WERI-Rb-1 (cell line): ENCODE measurements at regions not wholly inside any gene's neighbourhood (a gene's known extent, or its start where the extent isn't known, plus 50 kb on each side); places are given as distances from the start of the nearest gene placed in this dataset.

Experiments used
- DNase-seq: peaks from one replicate; pipeline ENCODE4 v3.0.0-alpha.2; 2020
- H3K27ac ChIP-seq: fragments of 250-450 bp; sonication (Bioruptor Pico); 2 replicates; pipeline ENCODE4 v1.5.1; 2020; ENCODE audit warnings: mild to moderate bottlenecking, moderate library complexity
- H3K27me3 ChIP-seq: fragments of 250-450 bp; sonication (Bioruptor Pico); 2 replicates; pipeline ENCODE4 v1.5.1; 2021; ENCODE audit warnings: mild to moderate bottlenecking, low read depth, moderate library complexity; ENCODE audit not compliant: insufficient read depth, severe bottlenecking
- H3K36me3 ChIP-seq: fragments of 250-450 bp; sonication (Bioruptor Pico); 2 replicates; pipeline ENCODE4 v1.5.1; 2020; ENCODE audit warnings: mild to moderate bottlenecking, moderate library complexity
- H3K4me3 ChIP-seq: 2 replicates; pipeline ENCODE4 v1.5.1; 2011; ENCODE audit warnings: low read depth, mild to moderate bottlenecking, control low read depth, low read length
- H3K9me3 ChIP-seq: fragments of 250-450 bp; sonication (Bioruptor Pico); 2 replicates; pipeline ENCODE4 v1.5.1; 2021; ENCODE audit warnings: mild to moderate bottlenecking, moderate library complexity; ENCODE audit not compliant: severe bottlenecking
- TF ChIP-seq, protein P1 (sequence below): IDR thresholded peaks from 2 replicates; pipeline ENCODE4 v1.5.1; 2011; ENCODE audit warnings: low read depth, mild to moderate bottlenecking, control low read depth, inconsistent platforms, low read length

DNA sequence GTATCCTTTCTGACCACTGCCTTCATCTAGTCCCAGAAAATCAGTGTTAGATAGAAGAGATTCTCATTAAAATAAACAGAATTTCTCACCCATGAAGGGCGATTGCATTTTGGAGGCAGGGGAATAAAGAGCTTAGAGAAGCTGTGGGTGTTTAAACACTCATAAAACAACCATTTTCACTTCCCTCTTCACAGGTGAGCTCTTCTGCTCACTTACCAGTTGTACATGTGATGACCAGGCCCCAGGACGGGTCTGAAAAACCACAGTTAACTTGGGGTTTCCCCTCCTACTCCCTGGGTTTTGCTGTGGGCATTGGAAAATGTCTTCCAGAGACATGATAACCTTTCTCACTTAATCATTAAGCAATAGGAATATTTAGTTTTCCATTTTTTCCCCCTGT, 411.6 kb upstream of the DPP6 start:
- H3K9me3 ChIP-seq = no peaks in the 10 kb centered on the region
- H3K27me3 ChIP-seq = peaks cover 59% of the 10 kb centered on the region

GRCh38 chr7:153641199-153641598, 411.0 kb upstream of the DPP6 start:
- H3K27me3 ChIP-seq = peaks cover 57% of the 10 kb centered on the region
- H3K4me3 ChIP-seq = no peak overlapping the region
- no peak for DNase-seq
- H3K36me3 ChIP-seq = no peaks in the 10 kb centered on the region
- H3K9me3 ChIP-seq = no peaks in the 10 kb centered on the region
- H3K27ac ChIP-seq = no peak overlapping the region
- TF ChIP-seq, protein P1, sequence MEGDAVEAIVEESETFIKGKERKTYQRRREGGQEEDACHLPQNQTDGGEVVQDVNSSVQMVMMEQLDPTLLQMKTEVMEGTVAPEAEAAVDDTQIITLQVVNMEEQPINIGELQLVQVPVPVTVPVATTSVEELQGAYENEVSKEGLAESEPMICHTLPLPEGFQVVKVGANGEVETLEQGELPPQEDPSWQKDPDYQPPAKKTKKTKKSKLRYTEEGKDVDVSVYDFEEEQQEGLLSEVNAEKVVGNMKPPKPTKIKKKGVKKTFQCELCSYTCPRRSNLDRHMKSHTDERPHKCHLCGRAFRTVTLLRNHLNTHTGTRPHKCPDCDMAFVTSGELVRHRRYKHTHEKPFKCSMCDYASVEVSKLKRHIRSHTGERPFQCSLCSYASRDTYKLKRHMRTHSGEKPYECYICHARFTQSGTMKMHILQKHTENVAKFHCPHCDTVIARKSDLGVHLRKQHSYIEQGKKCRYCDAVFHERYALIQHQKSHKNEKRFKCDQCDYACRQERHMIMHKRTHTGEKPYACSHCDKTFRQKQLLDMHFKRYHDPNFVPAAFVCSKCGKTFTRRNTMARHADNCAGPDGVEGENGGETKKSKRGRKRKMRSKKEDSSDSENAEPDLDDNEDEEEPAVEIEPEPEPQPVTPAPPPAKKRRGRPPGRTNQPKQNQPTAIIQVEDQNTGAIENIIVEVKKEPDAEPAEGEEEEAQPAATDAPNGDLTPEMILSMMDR = no peak

More for the DNA sequence above, 411.6 kb upstream of the DPP6 start:
- no peak for DNase-seq
- no peak overlapping the region for H3K4me3 ChIP-seq
- TF ChIP-seq, protein P1 = no peak
- no peak overlapping the region for H3K27ac ChIP-seq
- no peaks in the 10 kb centered on the region for H3K36me3 ChIP-seq

- no peaks in the 10 kb centered on the region for H3K36me3 ChIP-seq
- peaks cover 57% of the 10 kb centered on the region for H3K27me3 ChIP-seq
- TF ChIP-seq, protein P1 = no peak
- H3K4me3 ChIP-seq = no peak overlapping the region
- no peak overlapping the region for H3K27ac ChIP-seq
- no peak for DNase-seq
- no peaks in the 10 kb centered on the region for H3K9me3 ChIP-seq
Measured at GRCh38 chr7:153642989-153643388, 409.2 kb upstream of the DPP6 start.

DNA sequence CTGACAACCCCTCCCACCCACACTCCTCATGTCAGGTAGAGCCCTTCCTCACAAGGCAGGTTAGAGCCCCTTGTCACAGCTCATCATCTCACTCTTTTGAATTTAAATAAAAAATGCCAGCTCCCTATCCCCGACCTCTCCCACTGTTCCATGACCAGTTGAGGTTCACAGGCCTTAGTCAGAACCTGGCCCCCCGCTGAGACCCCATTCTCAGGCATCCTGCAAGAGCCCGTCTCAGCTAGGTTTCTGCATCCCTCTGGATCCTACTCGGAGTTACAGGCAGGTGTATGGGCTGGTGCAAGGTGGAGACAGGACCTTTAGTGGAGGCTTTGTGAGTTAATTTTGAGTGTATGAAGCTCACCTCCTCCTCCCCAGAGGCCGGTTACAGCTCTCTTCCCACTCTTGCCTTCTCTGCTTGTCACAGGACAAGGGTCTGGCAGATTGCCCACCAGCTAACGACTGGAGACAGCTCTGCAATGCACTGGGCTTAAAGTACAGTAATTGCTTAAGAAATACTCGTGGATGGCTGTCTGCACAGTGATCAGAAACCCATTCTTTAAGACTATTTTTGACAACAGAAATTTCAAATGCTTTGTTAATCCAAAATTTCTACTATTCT, 394.9 kb upstream of the DPP6 start:
- DNase-seq = no peak
- no peak overlapping the region for H3K27ac ChIP-seq
- no peak overlapping the region for H3K4me3 ChIP-seq
- H3K9me3 ChIP-seq = no peaks in the 10 kb centered on the region
- no peaks in the 10 kb centered on the region for H3K36me3 ChIP-seq
- peaks cover 51% of the 10 kb centered on the region for H3K27me3 ChIP-seq
- TF ChIP-seq, protein P1 = no peak

GRCh38 chr7:153675131-153675530, 377.1 kb upstream of the DPP6 start:
- DNase-seq = no peak
- Histone ChIP-seq H3K9me3 (no peaks in the 10 kb centered on the region), H3K27me3 (peaks cover 50% of the 10 kb centered on the region), H3K27ac (no peak overlapping the region), H3K4me3 (no peak overlapping the region), H3K36me3 (no peaks in the 10 kb centered on the region)
- TF ChIP-seq, protein P1 = no peak

DNA sequence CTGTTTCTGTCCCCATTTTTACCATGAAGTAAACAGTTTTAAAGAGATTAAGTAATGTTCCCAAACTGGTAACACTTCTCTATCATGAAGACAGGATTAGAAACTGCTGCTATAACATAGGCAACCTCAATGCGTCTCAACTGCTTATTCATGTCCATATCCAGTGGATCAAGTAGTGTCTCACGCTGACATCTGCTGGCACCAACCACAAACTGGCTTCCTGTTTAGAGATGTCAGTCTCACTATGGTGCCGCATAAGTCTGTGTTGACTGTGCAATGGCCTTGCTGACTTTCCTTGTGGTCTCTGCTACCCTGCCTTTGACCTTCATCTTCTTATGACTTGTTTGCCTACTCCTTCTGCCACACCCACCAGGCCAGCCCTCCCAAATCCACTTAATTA, 369.6 kb upstream of the DPP6 start:
- Histone ChIP-seq H3K27ac (no peak overlapping the region), H3K9me3 (peaks cover 3% of the 10 kb centered on the region), H3K27me3 (peaks cover 61% of the 10 kb centered on the region), H3K4me3 (no peak overlapping the region), H3K36me3 (no peaks in the 10 kb centered on the region)
- TF ChIP-seq, protein P1 = no peak
- no peak for DNase-seq
